HG02870 (cell line): ENCODE measurements at regions not wholly inside any gene's neighbourhood (a gene's known extent, or its start where the extent isn't known, plus 50 kb on each side); places are given as distances from the start of the nearest gene placed in this dataset.
A peak's percentile ranks its signal among the peaks of the same experiment; 100 is the strongest.

Source experiments
- ATAC-seq: cut with Tn5 transposase; IDR thresholded peaks from one replicate; pipeline ENCODE4 v1.9.1; 2021; ENCODE audit warnings: mild to moderate bottlenecking, moderate library complexity; ENCODE audit not compliant: unreplicated experiment

DNA sequence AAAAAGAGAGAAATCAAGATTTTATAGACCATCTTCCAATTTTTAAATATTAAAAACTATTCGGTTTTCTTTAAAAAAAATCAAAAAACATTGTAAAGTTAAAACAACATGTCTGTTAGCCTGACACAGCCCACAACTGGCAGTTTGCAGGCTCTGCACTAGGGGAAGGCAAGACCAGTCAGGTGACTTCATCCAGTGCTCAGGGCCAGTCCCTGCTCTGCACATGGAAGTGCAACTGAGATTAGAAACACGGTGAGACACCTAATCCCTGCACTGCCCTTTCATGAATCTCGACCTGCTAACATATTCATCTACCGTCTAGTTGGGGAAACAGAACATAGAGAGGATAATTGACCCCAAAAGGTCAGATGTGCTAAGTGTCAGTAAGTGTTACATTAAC lies 135.2 kb downstream of the BARD1 start:
- peak; percentile 57 for ATAC-seq

DNA sequence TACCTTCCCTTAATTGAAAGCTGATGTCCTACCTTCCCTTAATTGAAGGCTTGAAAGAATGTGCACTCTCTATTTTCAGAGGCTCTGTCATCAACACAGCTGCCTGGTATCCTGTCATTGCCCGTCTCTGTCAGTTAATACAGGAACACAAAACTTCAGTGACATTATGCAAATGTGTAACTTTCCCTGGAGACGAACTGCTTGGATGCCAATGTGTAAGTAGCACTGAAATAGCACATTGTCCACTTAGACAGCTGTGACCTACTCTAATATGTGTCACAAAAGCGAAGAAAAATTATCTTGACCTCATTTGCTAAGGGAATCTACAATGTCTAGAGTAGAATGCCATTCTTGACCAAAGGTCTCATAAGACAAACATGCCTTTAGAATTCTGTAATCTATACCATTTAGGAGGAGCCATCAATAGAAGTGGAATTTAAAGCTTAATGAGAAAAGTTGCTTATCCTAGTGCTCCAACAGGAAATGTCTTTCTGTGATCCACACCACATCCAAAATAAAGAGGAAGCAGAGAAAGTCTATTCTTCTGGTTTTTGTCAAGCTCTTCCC lies 138.1 kb downstream of the BARD1 start:
- no peak for ATAC-seq

DNA sequence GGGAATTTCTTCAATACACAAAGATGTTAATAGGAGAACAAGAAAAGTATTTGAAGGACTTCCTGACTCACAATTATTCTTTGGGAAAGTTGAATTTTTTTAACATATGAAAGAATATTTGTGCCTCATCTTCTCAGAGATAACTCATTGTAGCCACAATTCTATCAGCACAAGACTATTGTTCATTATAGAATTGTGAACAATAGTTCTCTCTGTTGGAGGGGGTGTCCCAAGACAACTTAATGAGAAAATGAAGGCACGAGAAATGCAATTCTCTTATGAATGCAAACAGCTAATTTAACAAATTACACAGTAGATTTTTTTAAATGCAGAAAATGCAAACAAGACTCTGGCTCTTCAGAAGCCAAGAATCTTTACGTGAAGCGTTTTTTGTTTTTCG lies 157.0 kb downstream of the BARD1 start:
- ATAC-seq, result no peak

DNA sequence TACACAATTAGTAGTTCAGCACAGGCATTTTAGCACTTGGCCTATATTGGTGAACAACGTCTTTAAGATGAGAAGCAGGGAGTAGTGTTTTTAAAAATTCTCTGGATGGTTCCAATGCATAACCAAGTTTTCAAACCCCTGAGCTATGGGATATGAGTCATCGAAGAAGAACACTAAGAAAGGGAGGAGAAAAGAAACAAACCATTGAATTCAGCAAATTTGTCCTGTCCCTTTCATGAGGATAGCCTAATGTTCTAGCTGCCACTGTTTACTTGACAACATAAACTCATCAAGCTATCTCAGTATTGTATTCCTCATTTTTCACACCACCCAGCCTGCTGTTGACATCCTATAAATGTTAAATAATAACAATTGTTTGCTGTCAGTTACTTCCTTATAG lies 158.0 kb downstream of the BARD1 start:
- ATAC-seq, result no peak

- ATAC-seq, result no peak
These were observed 159.9 kb downstream of the BARD1 start for GRCh38 chr2:214649440-214650205.

DNA sequence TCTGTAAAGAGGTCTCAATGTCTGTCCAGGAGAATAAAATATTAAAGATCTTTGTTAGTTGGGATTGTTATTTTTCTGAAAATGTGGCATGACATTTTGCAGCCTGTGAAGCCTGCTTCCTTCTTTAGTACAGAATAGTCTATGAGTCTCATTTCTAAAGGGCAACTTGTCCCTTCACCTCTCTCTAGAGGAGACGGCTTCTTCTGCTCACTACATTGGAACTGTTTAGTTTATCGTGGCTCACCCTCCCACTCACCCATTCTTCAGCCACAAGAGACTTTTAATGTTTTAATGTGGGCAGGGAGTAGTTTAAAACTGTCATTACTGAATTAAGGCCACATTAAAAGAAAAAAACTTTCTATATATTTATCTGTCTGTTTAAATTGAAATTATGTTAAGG lies 161.0 kb downstream of the BARD1 start:
- no peak for ATAC-seq

- ATAC-seq, result no peak
These were observed 178.1 kb downstream of the BARD1 start for GRCh38 chr2:214631406-214631805.

DNA sequence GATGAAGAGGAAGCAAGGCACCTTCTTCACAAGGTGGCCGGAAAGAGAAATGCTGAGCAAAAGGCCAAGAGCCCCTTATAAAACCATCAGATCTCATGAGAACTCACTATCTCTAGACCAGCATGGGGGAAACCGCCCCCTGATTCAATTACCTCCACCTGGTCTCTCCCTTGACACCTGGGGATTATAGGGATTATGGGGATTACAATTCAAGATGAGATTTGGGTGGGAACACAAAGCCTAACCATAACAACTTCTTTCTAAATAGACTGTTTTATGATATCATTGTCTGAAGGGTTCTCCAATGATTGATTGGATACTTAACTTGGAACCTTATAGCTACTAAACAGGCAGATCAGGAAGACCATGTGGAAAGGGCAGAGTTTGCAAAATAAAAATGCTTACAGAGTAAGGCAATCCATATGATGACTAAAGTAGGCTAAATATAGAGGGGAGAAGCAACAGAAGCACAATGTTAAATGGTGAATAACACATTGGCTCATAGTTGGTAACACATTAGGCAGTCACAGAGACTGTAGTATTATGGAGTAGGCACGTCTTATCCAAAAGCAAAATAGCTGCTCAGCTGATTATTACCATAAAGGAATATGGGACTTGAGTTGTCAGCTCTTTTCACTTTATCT lies 179.0 kb downstream of the BARD1 start:
- no peak for ATAC-seq

GRCh38 chr2:214629875-214630274 lies 179.6 kb downstream of the BARD1 start:
- no peak for ATAC-seq
